ENCODE measurements at regions not wholly inside any gene's neighbourhood (a gene's known extent, or its start where the extent isn't known, plus 50 kb on each side); places are given as distances from the start of the nearest gene placed in this dataset.
"Not testable (repeated sequence)": the region's sequence is repeated elsewhere in the genome, so short reads cannot be mapped to it uniquely, and the experiment has no call there.

GRCh38 chr17:51463353-51463752 is 203.0 kb downstream of the UTP18 start:
- no peak for ATAC-seq (ENCODE audit: low FRiP score)
- no peak for DNase-seq (ENCODE audit: low spot score)
- TF ChIP-seq CTCF (IDR thresholded peaks at IDR 0.05) = no peak

GRCh38 chr17:51467336-51467735 is 207.0 kb downstream of the UTP18 start:
- TF ChIP-seq CTCF (IDR thresholded peaks at IDR 0.05) = no peak
- no peak for DNase-seq (ENCODE audit: low spot score)
- no peak for ATAC-seq (ENCODE audit: low FRiP score)

- ATAC-seq (ENCODE audit: low FRiP score) (no peak), DNase-seq (ENCODE audit: low spot score) (no peak)
- TF ChIP-seq CTCF (IDR thresholded peaks at IDR 0.05) = no peak
Measured at GRCh38 chr17:51472670-51473205, 212.4 kb downstream of the UTP18 start.

GRCh38 chr17:51474764-51475163 is 214.4 kb downstream of the UTP18 start:
- no peak for ATAC-seq (ENCODE audit: low FRiP score)
- no peak for DNase-seq (ENCODE audit: low spot score)
- no peak for TF ChIP-seq CTCF (IDR thresholded peaks at IDR 0.05)

GRCh38 chr17:51475730-51476129 is 215.4 kb downstream of the UTP18 start:
- TF ChIP-seq CTCF (IDR thresholded peaks at IDR 0.05) = no peak
- ATAC-seq (ENCODE audit: low FRiP score) (no peak), DNase-seq (ENCODE audit: low spot score) (no peak)

- ATAC-seq (ENCODE audit: low FRiP score) (no peak), DNase-seq (ENCODE audit: low spot score) (no peak)
- TF ChIP-seq CTCF (IDR thresholded peaks at IDR 0.05) = no peak
Measured at GRCh38 chr17:51479303-51479702, 219.0 kb downstream of the UTP18 start.

- DNase-seq (ENCODE audit: low spot score) (no peak), ATAC-seq (ENCODE audit: low FRiP score) (no peak)
- TF ChIP-seq CTCF (IDR thresholded peaks at IDR 0.05) = no peak
Measured at GRCh38 chr17:51481370-51481769, 221.0 kb downstream of the UTP18 start.

- not testable (repeated sequence) for DNase-seq (ENCODE audit: low spot score); ATAC-seq (ENCODE audit: low FRiP score)
Measured at GRCh38 chr17:51482248-51482647, 221.9 kb downstream of the UTP18 start.
